Endothelial cell of umbilical vein (primary cell): ENCODE measurements at regions not wholly inside any gene's neighbourhood (a gene's known extent, or its start where the extent isn't known, plus 50 kb on each side); places are given as distances from the start of the nearest gene placed in this dataset.

ENCODE experiments used
- BruUV-seq: library from RNA; stranded (reverse); fragments of 400-500 nt; replicated peaks from 2 replicates; lab custom pipeline; 2021; lab: Mats Ljungman, UMichigan
- CTCF ChIA-PET: fragments of 300-600, 350-600 bp; sonication (Branson Sonifier 250); formaldehyde crosslinking; loops from one replicate; lab custom pipeline; 2021; ENCODE audit warnings: antibody characterized with exemption, inconsistent platforms; lab: Charles Lee
- POLR2A ChIA-PET: fragments of 300-600, 350-600 bp; sonication (Branson Sonifier 250); formaldehyde crosslinking; loops from one replicate; lab custom pipeline; 2021; ENCODE audit warnings: antibody characterized with exemption, inconsistent platforms; lab: Charles Lee
- DNase-seq: peaks from one replicate; pipeline ENCODE4 v3.0.0-alpha.2; 2011; ENCODE audit warnings: low read depth, low spot score
- FAIRE-seq: peaks from 2 replicates; lab custom pipeline; 2011; peaks lifted over from hg19 to GRCh38; lab: Jason Lieb, UNC
- H2AFZ ChIP-seq: 2 replicates; pipeline ENCODE4 v1.6.0; 2012; ENCODE audit warnings: low read depth, low read length, control low read depth, inconsistent platforms
- H3K27ac ChIP-seq: 2 replicates; pipeline ENCODE4 v1.5.1; 2011; ENCODE audit warnings: low read depth, mild to moderate bottlenecking, control low read depth, low read length, moderate library complexity; ENCODE audit not compliant: insufficient read depth
- H3K27me3 ChIP-seq, 2 experiments: 2 replicates each; pipeline versions ENCODE4 v1.6.0 to v1.6.1; 2011; ENCODE audit warnings: low read length in 2 of 2, mixed read lengths in 1 of 2; ENCODE audit not compliant: control insufficient read depth in 2 of 2, insufficient read depth in 2 of 2
- H3K36me3 ChIP-seq, 2 experiments: 2 replicates in 1 of 2; 3 replicates in 1 of 2; pipeline ENCODE4 v1.5.1; 2011; ENCODE audit warnings: low read length in 2 of 2, mild to moderate bottlenecking in 1 of 2, moderate library complexity in 1 of 2; ENCODE audit not compliant: control insufficient read depth in 2 of 2, insufficient read depth in 2 of 2; ENCODE audit errors: extremely low read depth in 1 of 2
- H3K4me1 ChIP-seq: 3 replicates; pipeline ENCODE4 v1.5.1; 2011; ENCODE audit warnings: mild to moderate bottlenecking, low read length; ENCODE audit not compliant: control insufficient read depth, insufficient read depth; ENCODE audit errors: extremely low read depth
- H3K4me2 ChIP-seq: 2 replicates; pipeline ENCODE4 v1.6.1; 2011; ENCODE audit warnings: low read length, control low read depth, mixed read lengths; ENCODE audit not compliant: insufficient read depth
- H3K4me3 ChIP-seq, 3 experiments: fragments of 200-600 bp in 1 of 3; sonication (generic), shearing (Covaris generic) in 1 of 3; replicated peaks in 1 of 3; 2 replicates each; pipeline ENCODE4 v1.5.1; 2011 to 2016; ENCODE audit warnings: control low read depth in 3 of 3, low read length in 3 of 3, mild to moderate bottlenecking in 2 of 3, inconsistent platforms in 1 of 3, low read depth in 1 of 3, moderate library complexity in 1 of 3; ENCODE audit not compliant: insufficient read depth in 1 of 3
- H3K79me2 ChIP-seq: 2 replicates; pipeline ENCODE4 v1.6.0; 2012; ENCODE audit warnings: low read length, inconsistent platforms; ENCODE audit not compliant: control insufficient read depth, insufficient read depth
- H3K9ac ChIP-seq: replicated peaks from 2 replicates; pipeline ENCODE3; 2011; ENCODE audit warnings: low read length, control low read depth; ENCODE audit not compliant: insufficient read depth; ENCODE audit errors: extremely low read depth
- H3K9me1 ChIP-seq: replicated peaks from 3 replicates; pipeline ENCODE4 v1.6.0; 2011; ENCODE audit warnings: mild to moderate bottlenecking, low read length; ENCODE audit not compliant: control insufficient read depth, insufficient read depth; ENCODE audit errors: extremely low read depth
- H3K9me3 ChIP-seq: replicated peaks from 2 replicates; pipeline ENCODE4 v1.5.1; 2012; ENCODE audit warnings: low read length, inconsistent platforms; ENCODE audit not compliant: control insufficient read depth, insufficient read depth
- H4K20me1 ChIP-seq: replicated peaks from 2 replicates; pipeline ENCODE3; 2011; ENCODE audit warnings: mild to moderate bottlenecking, low read length; ENCODE audit not compliant: control insufficient read depth, insufficient read depth; ENCODE audit errors: extremely low read depth
- EZH2 ChIP-seq: IDR thresholded peaks from 2 replicates; pipeline ENCODE4 v1.6.1; 2012; ENCODE audit warnings: borderline replicate concordance, low read depth, mild to moderate bottlenecking, moderate library complexity, low read length, inconsistent platforms; ENCODE audit not compliant: severe bottlenecking
- FOS ChIP-seq: IDR thresholded peaks from 2 replicates; pipeline ENCODE4 v1.6.1; 2011; ENCODE audit warnings: mild to moderate bottlenecking, low read length, moderate library complexity, borderline replicate concordance; ENCODE audit not compliant: insufficient read depth
- GATA2 ChIP-seq: IDR thresholded peaks from 2 replicates; pipeline ENCODE4 v1.7.0; 2011; ENCODE audit warnings: low read depth, mild to moderate bottlenecking, moderate library complexity, mixed read lengths, low read length; ENCODE audit not compliant: insufficient read length, insufficient read depth
- JUN ChIP-seq: IDR thresholded peaks from 2 replicates; pipeline ENCODE4 v1.6.1; 2011; ENCODE audit warnings: borderline replicate concordance, low read depth; ENCODE audit not compliant: insufficient read length, insufficient read depth
- MYC ChIP-seq: IDR thresholded peaks from one replicate; pipeline ENCODE4 v1.6.1; 2011; ENCODE audit warnings: mild to moderate bottlenecking, low read depth, low read length
- POLR2A ChIP-seq: IDR thresholded peaks from 2 replicates; pipeline ENCODE4 v1.6.1; 2012; ENCODE audit warnings: low read depth, mild to moderate bottlenecking, control low read depth, low read length
- POLR2AphosphoS5 ChIP-seq: IDR thresholded peaks from 2 replicates; pipeline ENCODE4 v1.6.1; 2012; ENCODE audit warnings: low read depth, mild to moderate bottlenecking, control low read depth, low read length, moderate library complexity; ENCODE audit not compliant: insufficient read depth
- dilution Hi-C: fragments of 300-500 bp; cut with MboI; formaldehyde crosslinking; loops from one replicate; pipeline ENCODE4 v1.15.0; 2019; ENCODE audit warnings: low sequenced_read_pairs; ENCODE audit not compliant: extremely low pct_ligation_motif_present
- intact Hi-C: fragments of 100-400 bp; cut with micrococcal nuclease; formaldehyde crosslinking; loops from one replicate; pipeline ENCODE4 v1.10.0; 2022
- TF ChIP-seq, protein P1 (sequence below): IDR thresholded peaks from 2 replicates; pipeline ENCODE4 v1.6.1; 2011; ENCODE audit not compliant: insufficient read depth, insufficient read length
- TF ChIP-seq, protein P2 (sequence below), 2 donors: IDR thresholded peaks; 1 replicate in 1 of 2; 2 replicates in 1 of 2; pipeline ENCODE4 v1.5.1; 2011; ENCODE audit warnings: low read length in 2 of 2, mild to moderate bottlenecking in 2 of 2, moderate library complexity in 2 of 2, control low read depth in 1 of 2, inconsistent platforms in 1 of 2, low read depth in 1 of 2; ENCODE audit not compliant: insufficient read depth in 1 of 2; ENCODE audit errors: extremely low read depth in 1 of 2

DNA sequence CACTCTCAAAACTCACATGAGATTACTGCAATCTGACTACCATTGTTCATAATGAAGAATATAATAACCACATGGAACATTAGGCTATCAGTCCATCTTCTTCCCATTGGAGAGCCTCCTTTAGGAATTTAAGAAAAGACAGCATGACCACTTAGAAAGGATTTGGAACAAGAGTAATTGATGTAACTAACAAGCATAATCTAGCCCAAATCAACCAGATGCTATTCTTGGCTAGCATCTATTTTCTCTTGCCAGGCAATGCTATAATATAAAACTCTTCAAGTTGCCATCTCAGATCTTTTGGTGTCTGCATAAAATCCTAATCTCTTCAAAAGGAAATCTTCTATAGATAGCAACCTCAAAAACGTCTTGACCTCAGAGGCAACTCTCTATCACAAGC, 152.0 kb upstream of the REG3G start:
- CTCF ChIA-PET = no interaction called here
- Histone ChIP-seq H3K4me1 (no peaks in the 10 kb centered on the region), H3K9ac (no peak overlapping the region), H3K79me2 (no peaks in the 10 kb centered on the region), H3K9me1 (no peaks in the 10 kb centered on the region), H3K27ac (no peak overlapping the region), H2AFZ (no peak overlapping the region), H3K4me2 (no peak overlapping the region), H3K27me3 (no peaks in the 10 kb centered on the region), H4K20me1 (no peaks in the 10 kb centered on the region), H3K4me3 (no peak overlapping the region), H3K36me3 (no peaks in the 10 kb centered on the region), H3K9me3 (no peaks in the 10 kb centered on the region)
- no peak for FAIRE-seq
- TF ChIP-seq POLR2A (no peak), GATA2 (no peak), EZH2 (no peak), MYC (no peak), JUN (no peak), FOS (no peak), POLR2AphosphoS5 (no peak)
- TF ChIP-seq, protein P1, sequence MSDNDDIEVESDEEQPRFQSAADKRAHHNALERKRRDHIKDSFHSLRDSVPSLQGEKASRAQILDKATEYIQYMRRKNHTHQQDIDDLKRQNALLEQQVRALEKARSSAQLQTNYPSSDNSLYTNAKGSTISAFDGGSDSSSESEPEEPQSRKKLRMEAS = no peak
- TF ChIP-seq, protein P2, sequence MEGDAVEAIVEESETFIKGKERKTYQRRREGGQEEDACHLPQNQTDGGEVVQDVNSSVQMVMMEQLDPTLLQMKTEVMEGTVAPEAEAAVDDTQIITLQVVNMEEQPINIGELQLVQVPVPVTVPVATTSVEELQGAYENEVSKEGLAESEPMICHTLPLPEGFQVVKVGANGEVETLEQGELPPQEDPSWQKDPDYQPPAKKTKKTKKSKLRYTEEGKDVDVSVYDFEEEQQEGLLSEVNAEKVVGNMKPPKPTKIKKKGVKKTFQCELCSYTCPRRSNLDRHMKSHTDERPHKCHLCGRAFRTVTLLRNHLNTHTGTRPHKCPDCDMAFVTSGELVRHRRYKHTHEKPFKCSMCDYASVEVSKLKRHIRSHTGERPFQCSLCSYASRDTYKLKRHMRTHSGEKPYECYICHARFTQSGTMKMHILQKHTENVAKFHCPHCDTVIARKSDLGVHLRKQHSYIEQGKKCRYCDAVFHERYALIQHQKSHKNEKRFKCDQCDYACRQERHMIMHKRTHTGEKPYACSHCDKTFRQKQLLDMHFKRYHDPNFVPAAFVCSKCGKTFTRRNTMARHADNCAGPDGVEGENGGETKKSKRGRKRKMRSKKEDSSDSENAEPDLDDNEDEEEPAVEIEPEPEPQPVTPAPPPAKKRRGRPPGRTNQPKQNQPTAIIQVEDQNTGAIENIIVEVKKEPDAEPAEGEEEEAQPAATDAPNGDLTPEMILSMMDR (IDR thresholded peaks at IDR 0.05; ENCODE audit: extremely low read depth in 1 of 2, insufficient read depth in 1 of 2, low read depth in 1 of 2, low read length in 2 of 2) = no peak
- POLR2A ChIA-PET = no interaction called here
- no peak for DNase-seq
- no TSS peak for BruUV-seq
- intact Hi-C loops (no loop called here), dilution Hi-C loops (no loop called here)
